ENCODE measurements at regions not wholly inside any gene's neighbourhood (a gene's known extent, or its start where the extent isn't known, plus 50 kb on each side); places are given as distances from the start of the nearest gene placed in this dataset.
A peak's percentile ranks its signal among the peaks of the same experiment; 100 is the strongest.

GRCh38 chr12:61985830-61986229 is 274.4 kb upstream of the USP15 start:
- DNase-seq (ENCODE audit: low read depth), result no peak
- no peak for TF ChIP-seq CTCF (IDR thresholded peaks at IDR 0.05; ENCODE audit: insufficient read depth, low read depth, low read length)
- H3K36me3 ChIP-seq (ENCODE audit: control insufficient read depth, insufficient read depth, low read length), result no peaks in the 10 kb centered on the region
- ChIA-PET CTCF (no interaction called here), POLR2A (no interaction called here)
- no peak overlapping the region for H3K4me3 ChIP-seq (ENCODE audit: low read depth, low read length)
- no peaks in the 10 kb centered on the region for H3K27me3 ChIP-seq (ENCODE audit: control insufficient read depth, insufficient read depth, low read length)

- POLR2A ChIA-PET, result no interaction called here
- no peak for TF ChIP-seq CTCF (IDR thresholded peaks at IDR 0.05; ENCODE audit: insufficient read depth, low read depth, low read length)
- no peak overlapping the region for H3K4me3 ChIP-seq (ENCODE audit: low read depth, low read length)
- no peaks in the 10 kb centered on the region for H3K27me3 ChIP-seq (ENCODE audit: control insufficient read depth, insufficient read depth, low read length)
- CTCF ChIA-PET, result no interaction called here
- DNase-seq (ENCODE audit: low read depth), result no peak
- no peaks in the 10 kb centered on the region for H3K36me3 ChIP-seq (ENCODE audit: control insufficient read depth, insufficient read depth, low read length)
Observed at GRCh38 chr12:61987173-61987572, 273.0 kb upstream of the USP15 start.

DNA sequence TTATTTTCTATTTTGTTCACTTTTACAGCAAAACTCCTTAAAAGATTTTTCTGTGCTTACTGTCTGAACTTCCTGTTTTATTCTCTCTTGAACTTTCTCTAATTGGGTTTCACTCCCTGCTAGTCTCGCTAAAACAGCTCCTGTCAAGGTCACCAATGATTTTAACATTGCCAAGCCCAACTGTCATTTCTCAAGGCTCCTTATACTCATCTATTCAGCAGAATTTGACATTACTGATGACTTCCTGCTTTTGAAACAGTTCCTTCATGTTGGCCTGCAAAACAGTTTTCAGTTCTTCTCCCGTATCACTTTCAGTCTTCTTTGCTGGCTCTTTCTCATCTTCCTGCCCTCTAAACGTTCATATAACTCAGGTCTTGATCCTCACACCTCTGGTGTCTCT is 268.5 kb upstream of the USP15 start:
- ChIA-PET POLR2A (no interaction called here), CTCF (interaction anchor here (0.9 to 1.4 kb wide), 4 partner anchors 11 to 168 kb away, joined by 3 read pairs; no protein-coding TSS in a partner anchor)
- no peak for TF ChIP-seq CTCF (IDR thresholded peaks at IDR 0.05; ENCODE audit: insufficient read depth, low read depth, low read length)

GRCh38 chr12:61993734-61994345 is 266.4 kb upstream of the USP15 start:
- ChIA-PET CTCF (interaction anchor here (1.3 to 2.0 kb wide), 3 partner anchors 8 to 12 kb away, joined by 3 to 5 read pairs (median 4); no protein-coding TSS in a partner anchor), POLR2A (no interaction called here)

More for the DNA sequence above, 268.5 kb upstream of the USP15 start:
- no peaks in the 10 kb centered on the region for H3K27me3 ChIP-seq (ENCODE audit: control insufficient read depth, insufficient read depth, low read length)
- no peak for DNase-seq (ENCODE audit: low read depth)
- H3K36me3 ChIP-seq (ENCODE audit: control insufficient read depth, insufficient read depth, low read length), result no peaks in the 10 kb centered on the region
- no peak overlapping the region for H3K4me3 ChIP-seq (ENCODE audit: low read depth, low read length)

GRCh38 chr12:61996717-61997116 is 263.5 kb upstream of the USP15 start:
- TF ChIP-seq CTCF (IDR thresholded peaks at IDR 0.05; ENCODE audit: insufficient read depth, low read depth, low read length), result no peak
- no peaks in the 10 kb centered on the region for H3K36me3 ChIP-seq (ENCODE audit: control insufficient read depth, insufficient read depth, low read length)
- no peak overlapping the region for H3K4me3 ChIP-seq (ENCODE audit: low read depth, low read length)
- CTCF ChIA-PET, result no interaction called here
- H3K27me3 ChIP-seq (ENCODE audit: control insufficient read depth, insufficient read depth, low read length), result no peaks in the 10 kb centered on the region
- no peak for DNase-seq (ENCODE audit: low read depth)
- POLR2A ChIA-PET, result no interaction called here

More at GRCh38 chr12:61993734-61994345, 266.4 kb upstream of the USP15 start:
- peak; percentile 64 for TF ChIP-seq CTCF (IDR thresholded peaks at IDR 0.05; ENCODE audit: insufficient read depth, low read depth, low read length)
- no peak for DNase-seq (ENCODE audit: low read depth)
- no peaks in the 10 kb centered on the region for H3K36me3 ChIP-seq (ENCODE audit: control insufficient read depth, insufficient read depth, low read length)
- H3K27me3 ChIP-seq (ENCODE audit: control insufficient read depth, insufficient read depth, low read length), result no peaks in the 10 kb centered on the region
- no peak overlapping the region for H3K4me3 ChIP-seq (ENCODE audit: low read depth, low read length)

Data from BJ (cell line).